ENCODE measurements at regions not wholly inside any gene's neighbourhood (a gene's known extent, or its start where the extent isn't known, plus 50 kb on each side); places are given as distances from the start of the nearest gene placed in this dataset.
"Not testable (repeated sequence)": the region's sequence is repeated elsewhere in the genome, so short reads cannot be mapped to it uniquely, and the experiment has no call there.

- 65 to 85% (median 80%) methylated on average over 5 of the region's 5 CpGs for WGBS, 4 donors
- no peaks in the 10 kb centered on the region for H3K9me3 ChIP-seq (replicated peaks in 1 of 3)
- H3K4me3 ChIP-seq: no peak overlapping the region
- H3K36me3 ChIP-seq (replicated peaks in 1 of 2): no peaks in the 10 kb centered on the region
- no peaks in the 10 kb centered on the region for H3K4me1 ChIP-seq (replicated peaks in 1 of 2)
- intact Hi-C loops (cut with DNase I): no loop called here
- no peak for DNase-seq
- no peak overlapping the region for H3K27ac ChIP-seq
- TF ChIP-seq POLR2A (IDR thresholded peaks at IDR 0.05) (no peak), CTCF (IDR thresholded peaks at IDR 0.05) (no peak)
- no peaks in the 10 kb centered on the region for H3K27me3 ChIP-seq
Measured at GRCh38 chr4:110411574-110412011, 64.4 kb upstream of the ENPEP start.

GRCh38 chr4:110410853-110411573 is 64.9 kb upstream of the ENPEP start:
- H3K9me3 ChIP-seq (replicated peaks in 1 of 3); H3K36me3 ChIP-seq (replicated peaks in 1 of 2); H3K4me3 ChIP-seq; H3K4me1 ChIP-seq (replicated peaks in 1 of 2); DNase-seq; H3K27ac ChIP-seq; H3K27me3 ChIP-seq; intact Hi-C loops (cut with DNase I): not testable (repeated sequence)
- 45 to 62% (median 58%) methylated on average over 5 to 26 of the region's 35 CpGs for WGBS, 4 donors

GRCh38 chr4:110400086-110400485 is 75.9 kb upstream of the ENPEP start:
- intact Hi-C loops (cut with DNase I): no loop called here

GRCh38 chr4:110399046-110399445 is 76.9 kb upstream of the ENPEP start:
- H3K27me3 ChIP-seq; H3K27ac ChIP-seq; intact Hi-C loops (cut with DNase I); H3K9me3 ChIP-seq (replicated peaks in 1 of 3); DNase-seq; H3K4me1 ChIP-seq (replicated peaks in 1 of 2); H3K36me3 ChIP-seq (replicated peaks in 1 of 2); H3K4me3 ChIP-seq: not testable (repeated sequence)
- WGBS, 4 donors: 79 to 86% (median 83%) methylated on average over 6 to 10 of the region's 10 CpGs

More at GRCh38 chr4:110400086-110400485, 75.9 kb upstream of the ENPEP start:
- Histone ChIP-seq H3K4me1 (replicated peaks in 1 of 2) (no peaks in the 10 kb centered on the region), H3K27me3 (no peaks in the 10 kb centered on the region), H3K27ac (no peak overlapping the region), H3K36me3 (replicated peaks in 1 of 2) (no peaks in the 10 kb centered on the region), H3K4me3 (no peak overlapping the region), H3K9me3 (replicated peaks in 1 of 3) (no peaks in the 10 kb centered on the region)
- TF ChIP-seq CTCF (IDR thresholded peaks at IDR 0.05) (no peak), POLR2A (IDR thresholded peaks at IDR 0.05) (no peak)
- 55 to 82% (median 72%) methylated on average over 7 of the region's 7 CpGs for WGBS, 4 donors
- DNase-seq: no peak

- TF ChIP-seq CTCF (IDR thresholded peaks at IDR 0.05) (no peak), POLR2A (IDR thresholded peaks at IDR 0.05) (no peak)
- no peaks in the 10 kb centered on the region for H3K36me3 ChIP-seq (replicated peaks in 1 of 2)
- WGBS, 4 donors: 76 to 82% (median 80%) methylated on average over 2 of the region's 2 CpGs
- H3K4me3 ChIP-seq: no peak overlapping the region
- no peaks in the 10 kb centered on the region for H3K27me3 ChIP-seq
- H3K9me3 ChIP-seq (replicated peaks in 1 of 3): no peaks in the 10 kb centered on the region
- no peaks in the 10 kb centered on the region for H3K4me1 ChIP-seq (replicated peaks in 1 of 2)
- intact Hi-C loops (cut with DNase I): no loop called here
- H3K27ac ChIP-seq: no peak overlapping the region
- no peak for DNase-seq
Measured at GRCh38 chr4:110396963-110397362, 79.0 kb upstream of the ENPEP start.
